HG03066 (cell line): ENCODE measurements at regions not wholly inside any gene's neighbourhood (a gene's known extent, or its start where the extent isn't known, plus 50 kb on each side); places are given as distances from the start of the nearest gene placed in this dataset.

Experiments used
- ATAC-seq: cut with Tn5 transposase; IDR thresholded peaks from one replicate; pipeline ENCODE4 v1.9.1; 2021; ENCODE audit warnings: low read depth; ENCODE audit not compliant: unreplicated experiment

DNA sequence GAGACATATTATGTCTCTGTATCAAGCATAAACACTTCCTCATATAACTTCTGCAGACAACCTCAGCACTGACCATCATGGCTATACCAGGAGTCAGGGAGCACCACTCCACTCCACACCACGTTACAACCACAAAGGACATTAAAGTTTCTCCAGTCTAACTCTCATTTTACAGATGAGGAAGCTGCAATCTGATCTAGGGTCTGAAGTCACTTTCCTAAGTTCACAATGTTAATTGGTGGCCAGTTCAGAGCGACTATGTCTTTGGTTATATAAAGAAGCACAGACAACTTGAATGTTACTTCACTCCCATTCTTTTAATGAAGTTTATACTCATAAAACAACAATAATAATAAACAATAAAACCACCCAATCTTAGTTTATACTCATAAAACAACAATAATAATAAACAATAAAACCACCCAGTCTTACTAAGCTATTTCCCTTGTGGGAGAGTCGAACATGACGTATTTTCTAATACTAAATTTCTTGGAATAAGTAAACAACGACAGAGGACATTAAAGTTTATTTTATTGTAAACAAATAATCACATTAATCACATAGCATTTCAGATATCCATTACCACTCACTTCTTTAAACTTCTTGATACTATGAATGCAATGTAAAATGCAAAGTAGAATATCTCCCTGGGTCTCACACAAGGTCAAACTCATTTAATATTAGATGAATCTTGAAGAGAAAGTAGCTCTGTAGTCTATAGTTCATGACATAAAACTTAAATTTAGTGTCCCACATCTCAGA is 72.4 kb upstream of the SSTR1 start:
- no peak for ATAC-seq

DNA sequence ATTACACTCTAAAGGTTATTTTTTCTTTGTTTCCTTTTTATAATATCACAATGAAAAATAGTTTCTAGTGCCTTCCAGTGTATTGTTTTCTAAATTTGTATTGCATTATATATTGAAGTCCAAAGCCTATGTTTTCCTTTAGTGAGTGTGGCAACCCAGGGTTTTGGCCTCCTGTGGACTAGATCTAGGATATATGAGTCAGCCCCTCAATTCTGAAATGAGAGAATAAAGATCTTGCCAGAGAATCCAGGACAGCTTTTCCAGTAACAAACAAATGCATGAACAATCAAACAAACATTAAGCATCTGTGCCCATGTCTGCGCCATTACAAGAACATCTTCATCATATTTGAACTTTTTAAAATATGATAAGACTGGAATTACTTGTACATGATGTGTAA is 70.7 kb upstream of the SSTR1 start:
- ATAC-seq: no peak

DNA sequence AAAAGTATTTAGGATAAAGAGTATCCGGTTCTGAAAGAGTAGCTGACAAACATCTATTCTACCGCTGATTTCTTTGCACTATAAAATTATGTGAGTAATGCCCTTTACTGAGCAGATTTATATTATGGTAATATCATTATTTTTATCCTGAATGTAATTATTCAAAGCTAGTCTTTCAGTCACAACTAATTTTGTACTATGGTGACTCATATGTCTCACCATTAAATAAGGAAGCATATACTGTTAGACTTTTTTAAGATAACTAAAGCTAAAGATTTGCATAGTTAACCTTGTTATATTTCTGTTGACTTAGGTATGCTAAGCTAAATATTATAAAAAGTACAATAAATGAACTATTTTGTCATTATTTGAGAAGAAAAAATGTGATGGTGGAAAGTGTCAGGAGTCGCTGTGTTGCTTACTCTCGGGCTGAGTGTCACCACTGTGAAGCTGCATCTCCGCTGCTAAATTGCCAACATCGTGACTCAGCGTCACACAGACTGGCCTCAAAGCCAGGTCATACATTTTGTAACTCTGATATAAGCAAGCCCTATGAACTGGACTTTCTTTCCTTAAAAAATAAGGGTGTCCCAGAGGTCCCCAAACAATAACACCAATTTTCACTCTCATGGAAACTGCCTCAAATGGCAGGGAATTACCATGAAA is 69.1 kb upstream of the SSTR1 start:
- no peak for ATAC-seq

DNA sequence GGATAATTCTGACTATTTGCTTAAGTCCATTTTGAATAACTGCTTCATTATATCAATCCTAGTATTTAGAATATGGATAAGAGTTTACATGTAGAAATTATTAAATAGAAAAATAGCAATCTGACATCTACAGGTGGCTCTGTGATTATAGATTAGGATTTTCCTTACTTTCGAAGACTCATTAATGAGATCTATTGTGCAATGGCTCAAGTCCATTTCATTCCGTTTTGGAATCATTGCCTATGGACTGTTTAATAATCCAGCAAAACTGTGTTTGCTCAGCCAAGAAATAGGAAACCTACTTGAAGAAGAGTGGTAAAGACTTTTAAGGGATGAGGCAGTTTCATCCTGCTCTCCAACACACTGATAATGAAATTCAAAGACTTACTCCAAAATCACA is 67.8 kb upstream of the SSTR1 start:
- ATAC-seq: no peak

DNA sequence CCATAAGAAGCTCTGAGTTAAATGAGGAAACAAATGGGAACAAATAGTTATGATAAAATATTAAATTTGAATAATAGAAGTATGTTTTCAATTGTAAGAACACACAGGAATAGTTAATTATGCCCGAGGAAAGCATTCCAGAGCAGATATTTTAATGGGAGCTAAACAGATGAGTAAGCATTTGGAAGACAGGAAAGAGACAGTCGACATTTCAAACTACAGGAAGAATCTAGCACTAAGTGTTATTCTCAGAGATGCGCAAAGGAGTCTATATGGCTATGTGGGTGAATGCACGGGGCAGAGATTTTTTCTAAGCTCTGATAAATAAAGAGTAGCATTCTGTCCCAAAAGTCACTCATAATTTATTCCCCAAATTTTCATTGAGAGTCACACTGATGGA is 64.5 kb upstream of the SSTR1 start:
- no peak for ATAC-seq

DNA sequence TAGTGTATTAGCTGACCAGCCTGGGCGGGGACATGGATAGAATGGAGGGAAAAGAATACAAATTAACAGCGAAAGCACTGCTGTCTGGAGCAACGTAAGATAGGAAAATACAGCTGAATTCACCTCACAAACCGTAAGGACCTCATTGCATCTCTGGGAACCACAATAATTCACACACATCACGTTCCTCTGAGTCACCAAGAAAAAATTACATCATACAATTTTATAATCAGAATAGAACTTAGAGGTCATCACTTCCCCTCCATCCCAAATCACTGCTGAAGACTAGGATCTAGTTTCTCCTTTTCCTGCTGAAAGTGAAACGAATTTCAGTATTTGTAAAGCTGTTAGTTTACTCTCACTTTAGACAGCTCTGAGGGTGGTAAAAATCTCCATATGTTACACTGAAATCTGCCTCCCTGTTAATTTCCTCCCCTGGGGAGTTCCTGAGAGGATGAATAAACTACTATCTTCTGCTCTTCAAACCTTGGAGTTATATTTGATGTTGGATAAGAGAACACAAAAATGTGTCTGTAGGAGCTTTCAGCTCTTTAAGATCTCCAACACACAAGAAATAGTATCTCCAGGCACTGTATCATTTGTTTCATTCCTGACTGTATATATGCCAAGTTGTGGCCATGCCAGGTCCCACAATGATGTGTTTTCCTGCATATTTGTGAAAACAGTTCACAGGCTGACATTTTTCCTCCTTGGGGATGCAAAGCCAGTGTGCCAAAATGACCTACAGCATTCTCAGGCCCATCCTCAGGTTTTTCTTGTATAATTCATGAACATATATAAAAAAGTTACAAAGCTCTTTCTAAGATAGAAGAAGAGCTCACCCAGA is 63.8 kb upstream of the SSTR1 start:
- no peak for ATAC-seq

DNA sequence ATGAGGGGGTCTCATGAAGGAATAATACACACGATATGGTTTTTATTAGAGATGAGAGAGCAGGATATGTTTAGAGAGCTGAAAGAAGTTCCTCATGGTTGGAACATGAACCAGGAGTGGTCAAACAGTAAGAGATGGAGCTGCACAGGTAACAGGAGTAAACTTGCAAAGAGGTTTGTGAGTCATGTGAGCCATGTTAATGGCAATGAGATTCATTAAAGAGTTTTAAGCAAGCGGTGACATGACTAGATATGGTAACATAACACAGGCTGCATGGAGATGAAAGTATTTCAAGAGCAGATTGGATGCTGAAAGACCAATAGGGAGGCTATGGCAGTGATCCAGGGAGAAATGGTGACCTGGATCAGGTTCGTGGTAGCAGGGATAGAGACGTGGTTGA is 62.6 kb upstream of the SSTR1 start:
- ATAC-seq: no peak

DNA sequence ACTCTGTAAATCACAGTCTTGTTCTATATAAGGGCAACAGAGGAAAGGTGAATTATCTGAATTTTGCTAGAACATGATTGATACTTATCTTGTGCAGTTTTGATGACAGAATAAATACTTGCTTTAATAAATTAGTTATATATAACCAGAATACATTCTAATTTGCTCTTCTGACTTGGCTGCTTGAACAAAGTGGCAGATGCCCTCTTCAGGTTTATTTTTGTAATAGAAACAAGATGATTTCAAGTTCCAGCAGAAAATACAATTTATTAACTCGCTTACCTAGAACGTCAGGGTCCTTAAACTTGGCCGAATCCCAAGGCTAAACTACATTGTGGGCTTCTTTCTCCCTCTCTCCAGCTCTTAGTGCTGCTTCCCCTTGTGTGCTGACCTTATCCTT is 57.6 kb upstream of the SSTR1 start:
- ATAC-seq: no peak
